Activated naive CD4-positive, alpha-beta T cell treated with anti-CD3 and anti-CD28 coated beads for 36 hours (primary cell): ENCODE measurements at regions not wholly inside any gene's neighbourhood (a gene's known extent, or its start where the extent isn't known, plus 50 kb on each side); places are given as distances from the start of the nearest gene placed in this dataset.
"Not testable (repeated sequence)": the region's sequence is repeated elsewhere in the genome, so short reads cannot be mapped to it uniquely, and the experiment has no call there.

Experiments
- CTCF ChIA-PET: fragments of 350-600 bp; sonication (Branson Sonifier 250); formaldehyde crosslinking; loops from one replicate; lab custom pipeline; 2021; ENCODE audit warnings: antibody characterized with exemption; lab: Charles Lee
- DNase-seq: peaks from one replicate; pipeline ENCODE4 v3.0.0-alpha.2; 2020
- H3K27ac Mint-ChIP-seq: one replicate; pipeline ENCODE4 v1.8.0; 2021; ENCODE audit warnings: mild to moderate bottlenecking, mixed read lengths
- H3K27me3 Mint-ChIP-seq: one replicate; pipeline ENCODE4 v1.8.0; 2021; ENCODE audit warnings: low read depth, mixed read lengths
- H3K36me3 Mint-ChIP-seq: one replicate; pipeline ENCODE4 v1.8.0; 2021; ENCODE audit warnings: low read depth, mixed read lengths
- H3K4me1 Mint-ChIP-seq: one replicate; pipeline ENCODE4 v1.8.0; 2021; ENCODE audit warnings: low read depth, mixed read lengths
- H3K4me3 Mint-ChIP-seq: one replicate; pipeline ENCODE4 v1.8.0; 2021; ENCODE audit warnings: mild to moderate bottlenecking, moderate library complexity, mixed read lengths
- H3K9me3 Mint-ChIP-seq: one replicate; pipeline ENCODE4 v1.8.0; 2021; ENCODE audit warnings: mixed read lengths
- intact Hi-C: fragments of 100-400 bp; cut with micrococcal nuclease; formaldehyde crosslinking; loops from one replicate; pipeline ENCODE4 v1.15.1; 2023

GRCh38 chr11:134987822-134988221, 575.8 kb upstream of the B3GAT1 start:
- no peaks in the 10 kb centered on the region for H3K36me3 Mint-ChIP-seq
- H3K4me1 Mint-ChIP-seq = no peaks in the 10 kb centered on the region
- H3K27ac Mint-ChIP-seq = no peak overlapping the region
- no peak for DNase-seq
- intact Hi-C loops = no loop called here
- H3K4me3 Mint-ChIP-seq = no peak overlapping the region
- CTCF ChIA-PET = no interaction called here
- no peaks in the 10 kb centered on the region for H3K9me3 Mint-ChIP-seq
- peaks cover 13% of the 10 kb centered on the region for H3K27me3 Mint-ChIP-seq

GRCh38 chr11:134987223-134987768, 575.3 kb upstream of the B3GAT1 start:
- H3K27me3 Mint-ChIP-seq = peaks cover 13% of the 10 kb centered on the region
- no peaks in the 10 kb centered on the region for H3K9me3 Mint-ChIP-seq
- intact Hi-C loops = no loop called here
- H3K4me3 Mint-ChIP-seq = no peak overlapping the region
- CTCF ChIA-PET = no interaction called here
- DNase-seq = no peak
- H3K27ac Mint-ChIP-seq = no peak overlapping the region
- H3K4me1 Mint-ChIP-seq = no peaks in the 10 kb centered on the region
- H3K36me3 Mint-ChIP-seq = no peaks in the 10 kb centered on the region

GRCh38 chr11:134984421-134984820, 572.4 kb upstream of the B3GAT1 start:
- no peaks in the 10 kb centered on the region for H3K36me3 Mint-ChIP-seq
- H3K4me1 Mint-ChIP-seq = no peaks in the 10 kb centered on the region
- no peak overlapping the region for H3K27ac Mint-ChIP-seq
- CTCF ChIA-PET = interaction anchor here (0.6 kb wide), 1 partner anchor 116 kb away, joined by 4 read pairs; no protein-coding TSS in a partner anchor
- DNase-seq = no peak
- peaks cover 11% of the 10 kb centered on the region for H3K27me3 Mint-ChIP-seq
- H3K4me3 Mint-ChIP-seq = no peak overlapping the region
- no peaks in the 10 kb centered on the region for H3K9me3 Mint-ChIP-seq
- intact Hi-C loops = no loop called here

GRCh38 chr11:134982432-134982831, 570.4 kb upstream of the B3GAT1 start:
- CTCF ChIA-PET, H3K4me1 Mint-ChIP-seq, H3K9me3 Mint-ChIP-seq, H3K36me3 Mint-ChIP-seq, DNase-seq, H3K4me3 Mint-ChIP-seq, intact Hi-C loops, H3K27ac Mint-ChIP-seq: not testable (repeated sequence)
- peaks cover 13% of the 10 kb centered on the region for H3K27me3 Mint-ChIP-seq

DNA sequence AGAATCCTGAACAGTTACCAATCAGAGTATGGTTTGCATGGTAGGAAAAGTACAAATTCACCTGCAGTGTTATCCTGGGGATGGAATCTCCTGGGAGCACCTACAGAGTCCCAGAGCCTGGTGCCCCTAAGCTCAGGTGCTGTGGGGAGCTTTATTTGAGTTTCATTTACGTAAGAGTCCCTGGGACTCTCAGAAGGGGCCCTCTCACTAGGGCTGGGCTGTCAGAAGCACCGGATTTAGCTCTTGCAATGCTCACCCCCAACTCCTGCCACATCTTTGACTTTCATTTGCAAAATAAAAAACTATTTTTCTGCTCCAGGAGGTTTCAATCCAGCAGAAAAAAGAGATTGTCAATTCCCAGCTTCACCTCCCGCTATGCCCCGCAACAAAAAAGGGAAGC, 569.8 kb upstream of the B3GAT1 start:
- no peak for DNase-seq
- Mint-ChIP-seq H3K36me3 (no peaks in the 10 kb centered on the region), H3K27me3 (peaks cover 11% of the 10 kb centered on the region), H3K4me1 (no peaks in the 10 kb centered on the region), H3K4me3 (no peak overlapping the region), H3K9me3 (no peaks in the 10 kb centered on the region), H3K27ac (no peak overlapping the region)
- intact Hi-C loops = no loop called here
- CTCF ChIA-PET = no interaction called here

DNA sequence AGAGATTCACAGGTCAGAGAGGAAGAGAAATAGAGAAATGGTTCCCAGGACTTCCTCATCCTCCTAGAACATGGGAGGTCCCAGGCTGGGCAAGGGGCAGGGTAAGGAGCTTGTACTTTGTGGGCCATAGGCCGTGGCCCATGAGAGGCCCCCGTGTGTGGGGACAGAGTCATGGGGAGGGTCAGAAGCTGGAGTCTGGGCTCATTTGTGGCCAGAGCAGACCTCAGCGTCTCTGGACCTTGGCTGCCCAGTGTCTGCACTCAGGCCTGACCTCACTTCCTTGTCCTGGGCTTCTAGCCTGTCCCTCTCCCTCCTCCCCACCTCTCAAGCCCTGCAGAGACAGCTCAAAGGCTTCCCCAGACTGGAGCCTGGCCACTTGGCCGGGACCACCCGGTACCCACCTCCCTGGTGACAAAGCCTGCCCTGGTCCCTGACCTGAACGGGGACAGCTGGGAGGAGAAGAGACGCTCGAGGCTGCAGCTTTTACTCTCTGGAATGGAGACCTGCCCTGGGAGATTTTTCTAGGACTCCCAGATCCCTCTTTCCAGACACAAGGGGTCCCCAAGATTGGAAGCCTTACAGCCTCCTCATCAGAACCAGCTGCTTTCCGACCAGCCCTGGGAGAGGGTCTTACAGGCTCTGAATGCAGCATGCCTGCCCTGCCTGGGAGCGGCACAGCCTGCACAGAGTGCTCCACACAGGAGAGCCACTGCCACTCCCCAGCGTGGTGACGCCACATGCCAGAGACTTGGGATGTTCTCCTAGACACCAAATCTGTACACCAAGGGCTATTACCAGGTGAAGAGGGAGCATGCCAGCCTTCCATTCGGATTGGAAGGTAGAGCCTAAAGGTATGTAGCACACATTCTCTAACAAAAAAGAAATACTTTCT, 569.0 kb upstream of the B3GAT1 start:
- no peaks in the 10 kb centered on the region for H3K4me1 Mint-ChIP-seq
- H3K27me3 Mint-ChIP-seq = peaks cover 14% of the 10 kb centered on the region
- H3K27ac Mint-ChIP-seq = no peak overlapping the region
- H3K36me3 Mint-ChIP-seq = no peaks in the 10 kb centered on the region
- no peak overlapping the region for H3K4me3 Mint-ChIP-seq
- intact Hi-C loops = no loop called here
- H3K9me3 Mint-ChIP-seq = no peaks in the 10 kb centered on the region
- CTCF ChIA-PET = no interaction called here
- no peak for DNase-seq

- H3K36me3 Mint-ChIP-seq, intact Hi-C loops, H3K27ac Mint-ChIP-seq, H3K27me3 Mint-ChIP-seq, H3K9me3 Mint-ChIP-seq, CTCF ChIA-PET, DNase-seq, H3K4me1 Mint-ChIP-seq, H3K4me3 Mint-ChIP-seq: not testable (repeated sequence)
Observed at GRCh38 chr11:134979089-134979457, 567.0 kb upstream of the B3GAT1 start.

GRCh38 chr11:134978388-134979088, 566.5 kb upstream of the B3GAT1 start:
- no peaks in the 10 kb centered on the region for H3K36me3 Mint-ChIP-seq
- intact Hi-C loops = no loop called here
- no peak for DNase-seq
- H3K9me3 Mint-ChIP-seq = no peaks in the 10 kb centered on the region
- no peak overlapping the region for H3K4me3 Mint-ChIP-seq
- H3K27me3 Mint-ChIP-seq = peaks cover 9% of the 10 kb centered on the region
- no peak overlapping the region for H3K27ac Mint-ChIP-seq
- CTCF ChIA-PET = no interaction called here
- H3K4me1 Mint-ChIP-seq = no peaks in the 10 kb centered on the region

- peaks cover 18% of the 10 kb centered on the region for H3K27me3 Mint-ChIP-seq
- no peak overlapping the region for H3K4me3 Mint-ChIP-seq
- CTCF ChIA-PET = no interaction called here
- no peak for DNase-seq
- H3K9me3 Mint-ChIP-seq = no peaks in the 10 kb centered on the region
- no peaks in the 10 kb centered on the region for H3K4me1 Mint-ChIP-seq
- no peaks in the 10 kb centered on the region for H3K36me3 Mint-ChIP-seq
- intact Hi-C loops = no loop called here
- H3K27ac Mint-ChIP-seq = no peak overlapping the region
Observed at GRCh38 chr11:134976551-134976950, 564.5 kb upstream of the B3GAT1 start.

GRCh38 chr11:134975866-134976376, 563.9 kb upstream of the B3GAT1 start:
- peaks cover 19% of the 10 kb centered on the region for H3K27me3 Mint-ChIP-seq
- no peak for DNase-seq
- no peak overlapping the region for H3K27ac Mint-ChIP-seq
- H3K4me3 Mint-ChIP-seq = no peak overlapping the region
- no peaks in the 10 kb centered on the region for H3K9me3 Mint-ChIP-seq
- H3K36me3 Mint-ChIP-seq = no peaks in the 10 kb centered on the region
- CTCF ChIA-PET = no interaction called here
- intact Hi-C loops = no loop called here
- no peaks in the 10 kb centered on the region for H3K4me1 Mint-ChIP-seq

DNA sequence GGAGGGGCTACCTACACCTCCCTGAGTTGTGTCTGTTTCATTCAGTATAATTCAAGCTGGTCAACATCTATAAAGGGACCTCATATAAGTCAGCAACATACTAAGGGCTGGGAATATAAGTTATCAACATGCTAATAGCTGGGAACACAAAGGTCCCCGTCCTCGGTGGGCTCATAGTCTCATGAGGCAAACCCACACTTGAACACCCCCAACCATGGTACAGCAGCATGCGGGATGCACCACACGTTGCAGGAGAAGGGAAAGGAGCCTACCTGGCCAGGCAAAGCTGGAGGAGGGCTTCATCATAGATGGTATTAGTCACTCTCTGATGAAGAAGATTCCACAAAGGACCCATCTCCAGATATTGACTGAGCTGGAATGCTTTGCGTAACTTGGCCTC, 561.8 kb upstream of the B3GAT1 start:
- no peak overlapping the region for H3K4me3 Mint-ChIP-seq
- no peak for DNase-seq
- CTCF ChIA-PET = no interaction called here
- intact Hi-C loops = no loop called here
- H3K9me3 Mint-ChIP-seq = no peaks in the 10 kb centered on the region
- H3K36me3 Mint-ChIP-seq = no peaks in the 10 kb centered on the region
- H3K4me1 Mint-ChIP-seq = no peaks in the 10 kb centered on the region
- H3K27me3 Mint-ChIP-seq = peaks cover 27% of the 10 kb centered on the region
- no peak overlapping the region for H3K27ac Mint-ChIP-seq

GRCh38 chr11:134971381-134971780, 559.3 kb upstream of the B3GAT1 start:
- no peak overlapping the region for H3K27ac Mint-ChIP-seq
- DNase-seq = no peak
- H3K9me3 Mint-ChIP-seq = no peaks in the 10 kb centered on the region
- intact Hi-C loops = no loop called here
- no peaks in the 10 kb centered on the region for H3K4me1 Mint-ChIP-seq
- CTCF ChIA-PET = no interaction called here
- peaks cover 29% of the 10 kb centered on the region for H3K27me3 Mint-ChIP-seq
- no peaks in the 10 kb centered on the region for H3K36me3 Mint-ChIP-seq
- H3K4me3 Mint-ChIP-seq = no peak overlapping the region
